ENCODE measurements at regions not wholly inside any gene's neighbourhood (a gene's known extent, or its start where the extent isn't known, plus 50 kb on each side); places are given as distances from the start of the nearest gene placed in this dataset.

DNA sequence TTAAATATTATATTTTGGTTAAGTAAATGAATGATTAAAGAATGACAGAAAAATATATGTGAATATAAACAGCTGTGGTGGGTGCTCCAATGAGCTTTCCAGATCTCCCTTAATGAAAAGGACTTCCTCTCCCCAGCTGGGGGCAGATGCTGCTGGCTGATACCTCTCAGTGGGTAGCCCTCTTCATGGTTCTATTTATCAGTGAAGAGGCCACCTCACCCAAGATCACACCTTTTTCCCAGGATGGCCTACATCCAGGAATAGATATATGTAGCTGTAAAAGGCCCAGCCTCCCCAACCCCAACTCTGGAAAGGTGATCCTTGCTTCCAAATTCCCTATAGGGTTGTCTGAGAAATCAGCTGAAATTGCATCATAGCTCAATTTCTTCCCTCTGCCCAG is 135.2 kb upstream of the ACVR2A start:
- DNase-seq: no peak

DNA sequence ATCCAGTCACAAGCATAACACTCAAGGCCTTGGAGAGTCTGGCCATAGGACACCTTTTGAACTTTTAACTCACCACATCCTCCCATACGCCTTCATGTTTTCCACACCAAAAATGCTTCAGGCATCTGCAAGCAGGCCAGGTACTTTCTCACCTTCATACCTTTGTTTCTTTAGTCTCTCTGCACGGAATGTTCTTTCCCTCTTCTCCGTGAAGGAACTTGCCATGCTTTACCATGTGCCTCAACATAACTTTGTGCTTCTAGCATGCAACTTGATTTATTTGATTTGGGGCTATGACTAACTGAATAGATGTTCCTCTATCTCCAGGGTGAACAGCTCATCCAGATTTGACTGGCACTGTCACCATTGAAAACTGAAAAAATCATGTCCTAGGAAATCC is 141.7 kb upstream of the ACVR2A start:
- DNase-seq: no peak

DNA sequence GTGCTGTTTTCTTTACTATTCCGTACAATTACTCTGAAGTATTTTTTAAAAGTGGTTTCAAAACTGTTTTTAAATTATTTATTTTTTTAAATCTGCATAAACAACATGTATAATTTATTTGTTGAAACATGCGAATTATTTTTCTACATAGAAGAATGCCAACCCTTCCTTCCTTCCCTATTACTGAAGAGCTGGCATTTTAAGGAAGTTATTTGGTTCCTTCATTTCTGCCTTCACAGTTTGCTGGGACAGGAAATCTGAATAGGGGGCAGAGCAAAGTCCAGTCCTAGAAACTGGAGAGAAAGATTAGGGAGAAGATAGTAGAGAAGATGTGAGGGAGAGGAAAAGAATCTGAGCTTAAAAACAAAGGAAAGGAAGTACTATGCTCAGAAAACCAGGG is 146.7 kb upstream of the ACVR2A start:
- no peak for DNase-seq

DNA sequence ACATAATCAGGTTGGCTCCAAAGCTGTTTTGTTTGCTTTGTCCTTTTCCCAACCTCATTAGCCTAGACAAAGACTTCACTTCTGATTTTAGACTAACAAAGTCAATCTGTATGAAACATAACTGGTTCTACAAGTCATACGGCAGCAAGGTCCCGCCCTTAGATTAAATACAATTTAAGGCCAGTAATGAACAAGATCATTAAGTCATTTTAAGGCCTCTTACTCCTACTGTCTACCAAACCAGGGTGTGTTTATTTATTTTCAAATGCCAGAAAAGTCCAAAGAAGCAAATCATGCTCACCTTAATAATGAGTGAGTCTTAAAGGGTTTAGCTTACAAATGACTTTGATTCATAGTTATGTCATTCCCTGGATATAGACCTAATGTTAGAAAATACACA is 148.4 kb upstream of the ACVR2A start:
- no peak for DNase-seq

DNA sequence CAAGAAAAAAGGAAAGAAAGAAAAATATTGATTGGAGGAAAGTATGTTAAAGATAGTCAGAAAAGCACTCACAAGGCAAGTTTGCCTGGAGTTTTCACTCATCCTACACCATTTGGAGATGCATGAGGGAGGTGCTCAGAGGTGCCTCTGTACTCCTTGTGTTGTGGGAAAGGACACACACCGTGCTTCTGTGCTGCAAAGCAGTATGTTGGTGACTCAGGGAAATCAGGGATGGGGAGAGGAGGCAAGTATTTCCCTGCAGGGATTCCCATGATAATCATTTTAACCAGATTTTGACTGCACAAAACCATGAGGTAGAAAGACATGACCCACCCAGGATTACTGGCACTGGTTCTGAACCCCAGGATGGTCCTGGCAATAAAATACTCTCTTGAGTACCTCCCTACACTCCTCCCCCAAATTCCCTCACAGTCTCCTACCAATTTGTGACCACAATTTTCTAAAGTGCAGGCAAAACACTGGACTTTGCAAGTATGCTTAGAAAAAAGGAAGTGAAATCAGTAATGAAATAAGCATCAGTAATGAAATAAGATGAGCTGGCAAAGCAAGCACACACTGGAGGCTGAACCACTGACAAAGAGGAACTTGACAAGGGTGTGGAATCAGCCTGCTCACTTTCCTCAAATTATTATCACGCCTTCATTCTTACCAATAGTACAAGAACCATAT is 155.5 kb upstream of the ACVR2A start:
- DNase-seq: no peak

DNA sequence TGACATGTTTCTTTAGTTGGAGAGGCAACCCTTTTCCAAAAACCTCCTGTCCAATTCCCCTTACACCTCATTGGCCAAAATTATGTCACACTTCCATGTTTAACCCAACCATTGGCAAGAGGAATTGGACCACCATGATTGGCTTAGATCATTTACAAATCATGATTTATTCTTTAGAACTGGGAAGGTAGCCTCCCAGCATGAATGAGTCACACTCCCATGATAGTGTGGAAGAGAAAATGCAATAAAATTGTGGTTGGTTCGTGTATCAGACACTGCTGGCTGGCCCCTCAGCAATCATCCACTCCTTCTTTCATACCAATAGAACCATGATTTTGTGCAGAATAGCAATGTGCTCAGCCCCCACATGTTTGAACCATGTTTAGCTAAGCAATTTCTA is 156.6 kb upstream of the ACVR2A start:
- no peak for DNase-seq

DNA sequence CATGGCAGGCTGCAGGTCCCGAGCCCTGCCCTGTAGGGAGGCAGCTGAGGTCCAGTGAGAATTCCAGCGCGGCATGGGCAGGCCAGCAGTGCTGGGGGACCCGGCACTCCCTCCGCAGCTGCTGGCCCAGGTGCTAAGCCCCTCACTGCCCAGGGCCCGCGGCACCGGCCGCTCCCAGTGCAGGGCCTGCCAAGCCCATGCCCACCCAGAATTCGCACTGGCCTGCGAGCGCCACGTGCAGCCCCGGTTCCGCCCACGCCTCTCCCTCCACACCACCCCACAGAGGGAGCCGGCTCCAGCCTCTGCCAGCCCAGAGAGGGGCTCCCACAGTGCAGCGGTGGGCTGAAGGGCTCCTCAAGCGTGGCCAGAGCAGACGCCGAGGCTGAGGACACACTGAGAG is 158.5 kb upstream of the ACVR2A start:
- DNase-seq: no peak

DNA sequence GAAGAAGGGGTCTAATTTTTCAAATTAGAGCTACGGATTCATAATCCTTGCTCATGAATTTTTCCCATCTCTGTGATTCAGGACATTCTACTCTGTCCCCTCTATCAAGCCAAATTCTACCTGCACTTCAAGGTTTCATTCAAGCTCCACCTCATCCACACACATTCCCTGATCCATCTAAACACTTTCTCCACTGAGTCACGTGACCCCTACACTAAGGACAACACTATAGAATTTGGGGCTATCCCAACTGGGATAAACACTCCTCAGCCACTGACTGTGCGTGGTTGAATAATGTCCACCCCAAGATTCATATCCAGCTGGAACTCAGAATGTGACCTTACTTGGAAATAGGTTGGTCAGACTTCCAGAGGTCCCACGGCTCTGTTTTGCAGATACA is 159.9 kb upstream of the ACVR2A start:
- DNase-seq: no peak

DNA sequence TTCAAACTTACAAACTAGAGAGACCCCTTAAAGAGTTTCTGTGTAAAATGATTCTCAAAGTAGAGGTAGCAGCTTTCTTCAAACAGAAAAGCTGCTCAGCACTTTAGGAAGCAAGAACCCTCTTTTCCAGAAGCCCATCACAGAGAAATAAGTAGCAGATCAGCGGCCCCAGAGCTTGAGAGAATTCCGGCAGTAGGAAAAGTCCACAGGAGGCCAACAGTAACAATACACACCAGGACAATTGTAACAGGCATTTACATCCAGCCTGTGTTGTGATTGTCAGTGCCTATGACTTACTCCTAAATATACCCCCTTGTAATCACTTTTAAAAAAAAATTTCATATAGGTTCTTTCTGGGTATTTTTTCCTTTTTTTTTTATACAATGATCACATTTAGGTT is 161.4 kb upstream of the ACVR2A start:
- DNase-seq: no peak

DNA sequence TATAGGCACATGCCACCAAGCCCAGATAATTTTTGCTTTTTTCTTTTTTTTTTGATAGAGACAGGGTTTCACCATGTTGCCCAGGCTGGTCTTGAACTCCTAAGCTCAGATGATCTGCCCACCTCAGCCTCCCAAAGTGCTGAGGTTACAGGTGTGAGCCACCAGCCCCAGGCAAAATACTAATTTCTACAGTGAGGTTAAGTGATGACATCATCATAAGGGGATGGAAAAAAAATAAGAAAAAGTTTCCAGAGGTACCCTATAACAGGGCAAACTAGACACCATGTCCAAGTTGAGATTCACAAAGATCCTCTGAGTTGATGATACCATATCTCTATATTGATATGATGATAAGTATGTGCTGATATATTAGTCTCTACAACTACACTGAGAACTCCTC is 163.7 kb upstream of the ACVR2A start:
- no peak for DNase-seq

DNA sequence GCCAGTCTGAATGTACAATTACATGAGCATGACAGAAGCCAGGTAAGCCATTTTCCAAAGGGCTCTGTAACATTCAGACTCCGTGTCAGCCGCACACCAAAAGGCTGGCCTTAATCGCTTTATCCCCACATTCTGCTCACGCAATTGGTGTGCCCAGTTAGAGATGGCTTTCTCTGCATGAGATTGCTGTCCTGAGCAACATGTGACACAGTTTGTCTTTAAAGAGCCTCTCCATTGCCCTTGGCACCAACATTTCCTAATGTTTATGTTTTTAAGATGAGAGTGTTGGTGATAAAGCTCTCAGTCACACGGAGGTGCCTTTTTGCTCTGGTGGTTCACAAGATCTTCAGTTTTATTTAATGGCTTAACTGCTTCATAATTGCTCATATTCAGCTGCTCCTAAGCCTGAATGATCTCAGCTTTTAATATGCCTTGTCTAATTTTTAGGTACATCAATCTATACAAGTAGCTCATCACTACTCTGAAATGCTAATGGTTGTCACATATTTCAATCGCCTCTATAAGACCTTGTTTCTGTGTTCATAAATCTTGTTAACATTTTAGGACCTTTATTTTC is 164.8 kb upstream of the ACVR2A start:
- DNase-seq: no peak

DNA sequence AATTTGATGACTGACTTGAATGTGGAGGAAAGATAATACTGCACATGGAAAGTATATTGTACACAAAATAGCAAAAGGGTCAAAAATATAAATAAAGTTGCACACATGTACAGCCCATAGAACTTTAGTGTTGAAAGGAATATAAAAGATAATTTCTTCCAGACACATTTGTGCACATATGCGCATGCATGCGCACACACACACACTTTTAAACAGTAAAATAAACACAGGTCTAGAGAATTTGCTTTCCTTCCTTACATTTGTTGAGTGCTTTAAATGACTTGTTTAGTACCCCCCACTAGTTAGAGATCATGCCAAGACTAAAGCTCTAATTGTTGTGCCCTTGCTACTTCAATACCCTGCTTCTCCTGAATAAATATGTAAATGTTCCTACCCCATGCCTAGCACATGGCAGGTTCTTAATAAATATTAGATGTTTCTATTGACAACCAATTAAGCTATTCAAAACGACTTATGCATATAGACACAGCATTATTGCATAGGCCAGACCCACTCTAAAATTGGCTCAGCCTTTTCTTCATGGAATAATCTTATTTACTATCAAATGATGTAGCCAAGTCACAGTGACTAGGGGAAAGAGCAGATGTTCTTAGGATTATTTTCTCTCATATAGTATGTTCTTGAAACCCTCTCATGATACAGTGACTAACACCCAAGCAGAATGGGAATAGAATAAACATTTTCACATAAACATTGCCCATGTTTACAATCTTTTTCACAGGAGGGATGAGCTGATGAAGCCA is 165.5 kb upstream of the ACVR2A start:
- no peak for DNase-seq

DNA sequence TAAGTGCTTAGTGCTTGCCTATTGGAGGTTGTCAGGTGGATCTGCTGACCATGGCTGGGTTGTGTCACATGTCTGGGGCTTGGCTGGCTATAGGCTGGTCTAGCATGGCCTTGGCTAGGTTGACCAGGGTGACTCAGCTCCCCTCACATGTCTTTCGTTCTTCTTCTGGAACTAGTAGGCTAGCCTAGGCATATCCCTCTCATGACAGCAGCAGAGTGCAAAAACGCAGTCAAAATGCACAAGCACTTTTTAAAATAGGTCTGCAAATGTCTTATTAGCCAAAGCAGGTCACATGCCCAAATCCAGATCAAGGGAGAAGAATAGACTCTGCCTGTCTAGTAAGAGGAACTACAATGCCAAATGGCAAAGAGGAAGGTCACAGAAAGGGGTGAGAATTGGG is 179.7 kb upstream of the ACVR2A start:
- DNase-seq: no peak

DNA sequence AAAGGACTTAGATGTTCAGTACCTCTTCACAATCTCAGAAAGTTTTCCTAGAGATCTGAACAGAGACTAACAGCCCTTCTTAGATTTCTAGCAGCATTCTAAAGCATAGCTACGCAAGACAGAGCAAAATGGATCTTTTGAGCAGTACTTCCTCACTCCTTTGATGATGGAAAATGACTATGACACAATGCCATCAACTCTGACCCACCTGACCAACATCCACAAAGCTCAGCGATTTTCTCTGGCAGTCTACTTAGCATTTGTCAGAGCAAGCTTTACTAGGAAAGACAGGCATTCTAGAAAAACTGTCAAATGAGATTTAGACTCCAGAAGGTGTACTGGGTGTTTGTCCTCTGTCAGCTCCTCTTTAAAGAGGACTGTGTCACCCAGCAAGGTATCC is 180.9 kb upstream of the ACVR2A start:
- DNase-seq: no peak

DNA sequence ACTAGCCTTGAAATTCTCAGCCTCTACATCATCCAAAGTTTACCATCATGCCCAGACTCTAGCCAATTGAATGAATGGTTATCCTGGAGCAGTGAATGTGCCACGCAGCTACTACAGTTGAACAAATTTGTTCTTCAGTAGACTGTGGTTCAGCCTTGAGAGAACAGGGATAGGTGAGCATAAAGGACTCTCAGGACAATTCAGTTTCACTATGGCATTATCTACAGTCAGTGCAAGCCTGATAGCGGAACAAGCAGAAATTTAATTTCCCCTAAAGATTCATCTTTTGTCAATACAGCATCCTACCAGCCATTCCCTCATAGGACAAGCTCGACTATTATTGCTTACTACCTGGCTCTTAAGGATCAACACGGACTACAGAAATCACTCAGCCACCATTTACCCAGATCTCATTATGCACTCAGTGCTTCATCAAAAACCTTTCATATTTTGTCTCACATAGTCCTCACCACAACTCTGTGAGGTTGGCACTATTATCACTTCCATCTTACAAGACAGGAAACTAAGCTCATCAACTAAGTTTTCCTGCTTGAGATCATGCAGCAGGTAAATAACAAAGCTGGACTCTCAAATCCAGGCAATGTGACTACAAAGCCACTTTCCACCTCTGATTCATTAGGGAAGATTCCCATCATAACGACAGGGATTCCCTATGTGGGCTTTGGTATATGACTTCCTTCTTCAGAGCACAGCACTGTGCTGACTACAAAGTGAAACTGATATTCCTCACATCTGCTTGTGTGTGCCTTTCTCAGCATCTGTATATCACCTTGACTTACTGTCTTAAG is 181.5 kb upstream of the ACVR2A start:
- DNase-seq: no peak

DNA sequence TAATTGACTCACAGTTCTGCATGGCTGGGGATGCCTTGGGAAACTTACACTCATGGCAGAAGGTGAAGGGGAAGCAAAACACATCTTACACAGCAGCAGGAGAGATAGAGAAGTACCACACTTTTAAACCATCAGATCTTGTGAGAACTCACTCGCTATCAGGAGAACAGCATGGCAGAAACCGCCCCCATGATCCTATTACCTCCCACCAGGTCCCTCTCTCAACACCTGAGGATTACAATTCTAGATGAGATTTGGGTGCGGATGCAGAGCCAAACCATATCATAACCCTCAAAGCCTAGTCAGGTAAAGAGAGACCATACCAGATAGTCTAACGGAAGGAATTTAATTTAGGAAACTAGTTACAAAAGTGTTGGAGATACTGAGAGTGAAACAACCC is 182.6 kb upstream of the ACVR2A start:
- no peak for DNase-seq

DNA sequence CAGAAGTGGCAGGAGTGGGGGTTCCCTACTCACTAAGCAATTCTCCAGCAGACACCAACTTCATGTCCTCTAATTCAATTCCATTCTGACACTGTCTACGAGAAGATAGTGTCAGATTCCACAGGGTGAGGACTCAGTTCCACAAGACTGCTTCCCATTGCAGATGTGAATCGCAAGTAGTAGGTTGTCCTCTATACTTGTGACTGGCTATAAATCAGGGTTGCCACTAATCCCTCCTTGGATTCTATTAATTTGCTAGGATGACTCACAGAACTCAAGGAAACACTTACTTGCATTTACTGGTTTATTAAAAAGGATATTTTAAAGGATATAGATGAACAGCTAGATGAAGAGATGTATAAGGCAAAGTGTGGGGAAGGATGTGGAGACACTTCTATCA is 184.1 kb upstream of the ACVR2A start:
- no peak for DNase-seq

DNA sequence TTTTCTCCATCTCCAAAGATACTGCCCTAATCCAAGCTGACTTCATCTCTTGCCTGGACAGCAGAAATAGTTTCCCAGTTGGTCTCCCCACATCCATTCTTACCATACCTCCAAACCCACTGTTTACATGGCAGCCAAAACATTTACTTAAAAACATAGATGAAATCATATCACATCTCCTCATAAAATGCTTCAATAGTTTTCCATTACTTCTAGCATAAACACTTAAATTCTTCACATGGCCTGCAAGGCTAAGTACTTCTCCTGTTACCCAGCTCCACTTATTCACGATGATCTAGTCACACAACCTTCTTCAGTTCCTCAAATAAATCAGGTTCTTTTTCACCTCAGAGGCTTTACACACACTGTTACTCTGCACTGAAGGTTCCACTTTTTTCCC is 185.8 kb upstream of the ACVR2A start:
- DNase-seq: no peak

DNA sequence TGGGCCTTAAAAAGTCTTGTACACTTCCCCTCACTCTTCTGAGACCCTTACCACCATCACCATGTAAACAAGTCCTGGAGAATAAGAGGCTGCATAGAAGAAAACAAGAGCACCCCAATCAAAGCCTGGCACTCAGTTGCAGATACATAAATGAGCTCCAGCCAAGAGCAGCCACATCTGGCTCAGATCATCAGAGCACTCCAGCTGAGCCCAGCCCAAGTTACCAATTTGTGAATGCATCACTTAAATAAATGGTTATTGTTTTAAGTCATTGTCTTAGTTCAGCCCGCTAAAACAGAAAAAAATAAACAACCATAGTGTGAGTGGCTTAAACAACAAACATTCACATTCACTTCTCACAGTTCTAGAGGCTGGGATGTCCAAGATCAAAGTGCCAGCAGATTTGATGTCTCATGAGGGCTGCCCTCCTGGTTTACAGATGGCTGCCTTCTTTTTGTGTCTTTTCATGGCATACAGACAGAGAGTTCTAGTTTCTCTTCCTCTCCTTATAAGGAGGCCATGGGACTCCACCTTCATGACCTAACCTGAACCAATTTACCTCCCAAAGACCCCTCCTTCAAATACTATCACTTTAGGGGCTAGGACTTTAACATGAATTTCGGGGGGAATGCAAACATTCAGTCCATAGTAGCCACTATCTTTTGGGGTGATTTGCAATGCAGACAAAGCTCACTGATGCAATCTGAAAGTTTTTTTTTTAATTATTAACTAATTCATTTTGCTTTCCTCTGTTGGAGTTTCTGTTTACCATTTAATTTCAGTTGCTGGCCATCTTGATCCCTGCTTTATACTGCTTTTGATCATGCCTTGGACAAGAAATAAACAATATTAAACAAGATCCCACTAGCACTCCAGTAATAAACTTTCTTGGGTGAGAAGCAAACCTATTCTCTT is 187.5 kb upstream of the ACVR2A start:
- no peak for DNase-seq

DNA sequence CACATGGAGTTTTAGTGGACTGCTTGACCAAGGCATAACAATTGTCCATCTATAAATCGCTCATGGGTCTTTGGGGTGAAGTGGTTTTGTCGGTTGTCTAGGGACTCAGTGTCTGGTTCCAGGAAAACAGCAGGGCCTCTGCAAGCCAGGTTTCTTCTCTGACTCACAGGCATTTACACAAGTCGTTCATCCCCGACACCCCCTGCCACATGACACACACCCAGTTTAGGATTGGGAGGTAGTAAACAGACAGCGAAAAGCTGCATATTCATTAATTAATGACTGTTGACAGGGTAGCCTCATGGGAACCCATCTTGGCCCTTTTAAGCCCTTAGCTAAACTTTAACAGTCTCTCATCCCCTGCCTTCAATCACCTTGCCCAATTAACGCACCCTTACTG is 194.8 kb upstream of the ACVR2A start:
- no peak for DNase-seq

DNA sequence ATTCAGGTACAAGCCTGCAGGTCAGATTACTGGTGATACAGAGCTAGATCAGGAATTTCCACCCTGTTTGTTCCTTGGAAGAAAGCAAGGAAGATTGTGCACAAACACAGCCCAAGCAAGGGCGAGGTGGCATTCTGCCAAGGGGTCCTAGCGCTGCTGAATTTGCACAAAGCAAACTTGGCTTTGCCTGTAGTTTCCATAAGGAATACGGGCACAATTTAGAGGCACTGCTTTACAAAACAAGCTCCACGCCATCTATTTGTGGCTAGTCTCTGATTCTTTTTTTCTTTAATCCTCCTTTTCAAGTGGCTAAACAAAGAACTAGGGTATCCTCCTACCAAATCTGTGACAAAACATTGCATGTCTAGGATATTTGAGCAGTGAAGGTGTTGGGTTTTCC is 195.5 kb upstream of the ACVR2A start:
- DNase-seq: no peak

DNA sequence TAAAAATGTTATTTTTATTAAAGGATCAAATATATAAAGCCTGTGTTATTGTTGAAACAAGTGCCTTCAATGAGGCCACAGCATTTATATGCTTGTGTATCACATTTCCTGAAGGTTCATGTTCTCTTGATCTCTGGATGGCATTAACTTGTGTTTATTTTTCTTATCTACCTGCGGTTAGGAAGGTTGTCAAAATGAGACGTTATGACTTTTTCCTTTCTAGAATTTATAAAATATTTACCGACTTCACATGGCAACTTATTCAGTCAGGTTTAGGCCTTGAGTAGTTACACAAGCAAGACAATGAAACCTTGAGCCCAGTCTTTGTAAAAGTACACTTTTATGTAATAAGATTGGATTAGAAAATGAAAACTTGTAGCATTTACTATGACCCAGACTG is 196.4 kb upstream of the ACVR2A start:
- no peak for DNase-seq

DNA sequence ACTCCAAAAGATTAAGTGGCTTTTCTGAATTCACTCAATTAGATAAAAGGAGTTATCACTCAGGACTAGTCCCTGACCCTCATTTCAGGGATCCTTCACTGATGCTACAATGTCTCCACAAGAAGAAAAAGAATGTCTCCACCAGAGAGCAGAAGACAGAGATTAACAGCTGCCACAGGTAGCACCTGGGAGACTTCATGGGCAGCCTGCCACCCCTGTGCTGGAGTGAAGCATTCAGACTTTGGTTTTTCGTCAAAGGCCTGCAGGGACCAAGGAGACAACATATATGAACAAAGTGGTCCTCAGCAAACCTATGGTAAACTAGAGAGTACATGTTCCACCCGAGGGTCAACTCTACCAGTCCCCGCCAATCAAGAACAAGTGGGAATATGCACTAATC is 197.0 kb upstream of the ACVR2A start:
- DNase-seq: no peak
